SU-DHL-6 (cell line): ENCODE measurements at regions not wholly inside any gene's neighbourhood (a gene's known extent, or its start where the extent isn't known, plus 50 kb on each side); places are given as distances from the start of the nearest gene placed in this dataset.

Experiments used
- CTCF ChIP-seq: fragments of 200-600 bp; sonication (generic); IDR thresholded peaks from one replicate; pipeline ENCODE4 v1.5.1; 2017; ENCODE audit warnings: antibody characterized with exemption, mild to moderate bottlenecking, low read length, moderate library complexity; ENCODE audit not compliant: insufficient read depth, poor library complexity, severe bottlenecking
- EZH2phosphoT487 ChIP-seq: fragments of 200-600 bp; sonication (generic), shearing (Covaris generic); conservative IDR thresholded peaks from 2 replicates; pipeline ENCODE4 v1.6.1; 2018; ENCODE audit warnings: mild to moderate bottlenecking, antibody characterized with exemption, low read length, moderate library complexity, mixed read lengths

GRCh38 chr10:129307141-129307540 is 159.9 kb upstream of the MGMT start:
- TF ChIP-seq CTCF (no peak), EZH2phosphoT487 (no peak)
